Testis (tissue), 2 donors: ENCODE measurements at regions not wholly inside any gene's neighbourhood (a gene's known extent, or its start where the extent isn't known, plus 50 kb on each side); places are given as distances from the start of the nearest gene placed in this dataset.

Experiments used
- CTCF ChIP-seq, 3 experiments: fragments of 450-650 bp in 2 of 3; fragments of 200-600 bp in 1 of 3; sonication (generic) in 1 of 3; IDR thresholded peaks; one replicate each; pipeline ENCODE4 v1.5.1; 2016 to 2019; ENCODE audit warnings: antibody characterized with exemption in 3 of 3, mild to moderate bottlenecking in 2 of 3, moderate library complexity in 1 of 3
- POLR2A ChIP-seq: fragments of 450-650 bp; IDR thresholded peaks from one replicate; pipeline ENCODE4 v1.6.1; 2017; ENCODE audit warnings: antibody characterized with exemption, mild to moderate bottlenecking, moderate library complexity

- no peak for TF ChIP-seq CTCF (IDR thresholded peaks at IDR 0.05)
- TF ChIP-seq POLR2A: no peak
Measured at GRCh38 chr18:76654577-76654976, 159.5 kb upstream of the ZNF516 start.
